ENCODE measurements at regions not wholly inside any gene's neighbourhood (a gene's known extent, or its start where the extent isn't known, plus 50 kb on each side); places are given as distances from the start of the nearest gene placed in this dataset.

DNA sequence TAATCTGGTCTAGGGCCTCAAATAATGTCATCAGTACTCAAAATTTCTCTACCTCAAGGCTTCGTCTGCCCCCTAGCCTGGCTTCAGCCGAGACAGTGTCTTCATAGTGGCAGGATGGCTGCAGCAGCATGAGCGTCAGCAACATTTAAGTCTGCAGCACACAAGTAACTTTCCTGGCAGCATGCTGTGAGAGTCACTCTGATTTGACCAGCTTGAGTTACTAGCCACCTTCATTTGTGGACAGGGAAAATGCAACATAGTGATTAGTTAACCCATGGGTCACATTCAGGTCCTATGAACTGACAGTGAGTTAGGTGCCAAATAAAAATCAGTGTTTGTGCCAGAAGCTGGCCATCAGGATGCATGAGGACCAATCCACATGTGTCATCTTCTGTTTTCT lies 209.9 kb upstream of the SLC35B3 start:
- Histone ChIP-seq H3K9me3 (ENCODE audit: control insufficient read depth, low read depth, low read length) (no peaks in the 10 kb centered on the region), H3K9ac (ENCODE audit: extremely low read depth, insufficient read length, low read length) (no peak overlapping the region), H3K4me1 (ENCODE audit: insufficient read depth, low read length) (no peaks in the 10 kb centered on the region), H3K4me2 (ENCODE audit: insufficient read depth, insufficient read length, low read length) (no peak overlapping the region), H3K14ac (ENCODE audit: insufficient read depth, low read length) (no peak overlapping the region), H3K79me1 (ENCODE audit: insufficient read depth, low read depth, low read length, poor library complexity, severe bottlenecking) (no peaks in the 10 kb centered on the region), H3K27ac (ENCODE audit: insufficient read length, low read depth, low read length) (no peak overlapping the region), H4K8ac (replicated peaks; ENCODE audit: insufficient read length, low read depth, low read length) (no peak overlapping the region), H2BK120ac (ENCODE audit: low read depth, low read length, poor library complexity, severe bottlenecking) (no peak overlapping the region), H2BK5ac (ENCODE audit: insufficient read length, low read length) (no peak overlapping the region), H2AK5ac (ENCODE audit: insufficient read length, low read length) (no peak overlapping the region), H3T11ph (ENCODE audit: low read length) (no peak overlapping the region), H2BK15ac (ENCODE audit: low read depth, low read length) (no peak overlapping the region), H2BK12ac (ENCODE audit: insufficient read length, low read depth, low read length) (no peak overlapping the region), H3K56ac (ENCODE audit: insufficient read length, low read depth, low read length) (no peak overlapping the region), H4K91ac (ENCODE audit: insufficient read length, low read depth, low read length) (no peak overlapping the region), H3K18ac (ENCODE audit: insufficient read length, low read depth, low read length) (no peak overlapping the region), H3K4ac (ENCODE audit: low read depth, low read length) (no peak overlapping the region), H3K23ac (ENCODE audit: insufficient read length, low read depth, low read length) (no peak overlapping the region), H2BK20ac (ENCODE audit: low read depth, low read length, poor library complexity, severe bottlenecking) (no peak overlapping the region), H2AFZ (ENCODE audit: low read length) (no peak overlapping the region), H3K23me2 (ENCODE audit: insufficient read length, low read depth, low read length, poor library complexity, severe bottlenecking) (no peaks in the 10 kb centered on the region), H3K79me2 (ENCODE audit: insufficient read depth, low read length) (no peaks in the 10 kb centered on the region), H3K27me3 (ENCODE audit: insufficient read depth, low read length) (no peaks in the 10 kb centered on the region), H4K20me1 (ENCODE audit: control insufficient read depth, insufficient read depth, insufficient read length) (no peaks in the 10 kb centered on the region), H4K5ac (ENCODE audit: insufficient read length, low read depth, low read length) (no peak overlapping the region)
- Mint-ChIP-seq H3K27me3 (ENCODE audit: low read depth) (no peaks in the 10 kb centered on the region), H3K9me3 (peaks cover 6 to 10% of the 10 kb centered on the region in 2 experiments; a peak in 2 of 5 replicates), H3K36me3 (ENCODE audit: insufficient read depth in 1 of 3, low read depth in 3 of 3) (no peaks in the 10 kb centered on the region; a peak in 1 of 7 replicates), H3K4me1 (peaks cover 0 to 9% of the 10 kb centered on the region in 2 experiments; a peak in 2 of 4 replicates), H3K27ac (no peak overlapping the region), H3K4me3 (no peak overlapping the region)
- no CpG with 5 or more reads among the region's 3 CpGs for WGBS (ENCODE audit: extremely low coverage, insufficient read length, low lambda C conversion rate)
- no peak for DNase-seq
- no peak for TF ChIP-seq CTCF (conservative IDR thresholded peaks at IDR 0.05)

All from H9 (cell line).